WTC11 (cell line): ENCODE measurements at regions not wholly inside any gene's neighbourhood (a gene's known extent, or its start where the extent isn't known, plus 50 kb on each side); places are given as distances from the start of the nearest gene placed in this dataset.

Experiments used
- ATAC-seq: fragments of 200-7000 bp; cut with Tn5 transposase; 2 replicates; pipeline ENCODE4 v1.10.0; 2021; ENCODE audit warnings: mild to moderate bottlenecking, moderate library complexity
- CTCF ChIA-PET: fragments of 300-600 bp; sonication (Branson Sonifier 250); formaldehyde crosslinking; loops from one replicate; lab custom pipeline; 2021; ENCODE audit warnings: antibody characterized with exemption; lab: Charles Lee
- POLR2A ChIA-PET: fragments of 350-600 bp; sonication (Branson Sonifier 250); formaldehyde crosslinking; loops from one replicate; lab custom pipeline; 2021; ENCODE audit warnings: antibody characterized with exemption; lab: Charles Lee
- DNase-seq: peaks from one replicate; pipeline ENCODE4 v3.0.0; 2021; ENCODE audit warnings: low spot score
- H3K27ac Mint-ChIP-seq: 2 replicates; pipeline ENCODE4 v1.8.0; 2021; ENCODE audit warnings: mixed read lengths
- H3K27me3 Mint-ChIP-seq: 2 replicates; pipeline ENCODE4 v1.8.0; 2021; ENCODE audit warnings: low read depth, mild to moderate bottlenecking, moderate library complexity, mixed read lengths
- H3K36me3 Mint-ChIP-seq: 2 replicates; pipeline ENCODE4 v1.8.0; 2021; ENCODE audit warnings: mixed read lengths
- H3K4me1 Mint-ChIP-seq: 2 replicates; pipeline ENCODE4 v1.8.0; 2022; ENCODE audit warnings: mixed read lengths
- H3K4me3 Mint-ChIP-seq: 2 replicates; pipeline ENCODE4 v1.8.0; 2021; ENCODE audit warnings: mild to moderate bottlenecking, moderate library complexity, mixed read lengths
- H3K9me3 Mint-ChIP-seq: 2 replicates; pipeline ENCODE4 v1.8.0; 2021; ENCODE audit warnings: mixed read lengths
- CREB1 ChIP-seq: sonication (generic); formaldehyde crosslinking; IDR thresholded peaks from 2 replicates; pipeline ENCODE4 v1.8.0; 2023; ENCODE audit warnings: mild to moderate bottlenecking, missing genetic modification reagents
- ELF4 ChIP-seq: sonication (generic); formaldehyde crosslinking; IDR thresholded peaks from 2 replicates; pipeline ENCODE4 v1.8.1; 2022; ENCODE audit warnings: low read depth, mild to moderate bottlenecking, moderate library complexity, missing genetic modification reagents
- ESRRA ChIP-seq: sonication (generic); formaldehyde crosslinking; IDR thresholded peaks from 2 replicates; pipeline ENCODE4 v1.8.1; 2022; ENCODE audit warnings: mild to moderate bottlenecking, missing genetic modification reagents, borderline replicate concordance
- FOXJ3 ChIP-seq: sonication (generic); formaldehyde crosslinking; IDR thresholded peaks from 2 replicates; pipeline ENCODE4 v1.9.0; 2021; ENCODE audit warnings: missing genetic modification reagents, mild to moderate bottlenecking, borderline replicate concordance
- FOXK1 ChIP-seq: sonication (generic); formaldehyde crosslinking; IDR thresholded peaks from 2 replicates; pipeline ENCODE4 v1.8.0; 2022; ENCODE audit warnings: mild to moderate bottlenecking, moderate library complexity, missing genetic modification reagents
- JUN ChIP-seq: sonication (generic); formaldehyde crosslinking; IDR thresholded peaks from 2 replicates; pipeline ENCODE4 v1.8.0; 2023; ENCODE audit warnings: mild to moderate bottlenecking, missing genetic modification reagents
- PRRX2 ChIP-seq: fragments of 250-450 bp; sonication (Bioruptor Pico); IDR thresholded peaks from 2 replicates; pipeline ENCODE4 v1.8.0; 2021; ENCODE audit warnings: mild to moderate bottlenecking
- RELA ChIP-seq: sonication (generic); formaldehyde crosslinking; IDR thresholded peaks from 2 replicates; pipeline ENCODE4 v1.8.1; 2022; ENCODE audit warnings: missing genetic modification reagents, mild to moderate bottlenecking, borderline replicate concordance
- RORB ChIP-seq: fragments of 250-450 bp; sonication (Bioruptor Pico); IDR thresholded peaks from 2 replicates; pipeline ENCODE4 v1.9.0; 2021; ENCODE audit warnings: mild to moderate bottlenecking
- SOX15 ChIP-seq: fragments of 250-450 bp; sonication (Bioruptor Pico); IDR thresholded peaks from 2 replicates; pipeline ENCODE4 v1.9.0; 2021; ENCODE audit warnings: mild to moderate bottlenecking
- TCF7 ChIP-seq: sonication (generic); formaldehyde crosslinking; IDR thresholded peaks from 2 replicates; pipeline ENCODE4 v1.8.0; 2022; ENCODE audit warnings: mild to moderate bottlenecking, low read depth, missing genetic modification reagents, moderate library complexity
- ZBTB21 ChIP-seq: sonication (generic); formaldehyde crosslinking; IDR thresholded peaks from 2 replicates; pipeline ENCODE4 v1.8.1; 2023; ENCODE audit warnings: mild to moderate bottlenecking, missing genetic modification reagents, borderline replicate concordance
- ZNF121 ChIP-seq: sonication (generic); formaldehyde crosslinking; IDR thresholded peaks from 2 replicates; pipeline ENCODE4 v1.8.0; 2023; ENCODE audit warnings: missing genetic modification reagents
- ZNF317 ChIP-seq: sonication (generic); formaldehyde crosslinking; IDR thresholded peaks from 2 replicates; pipeline ENCODE4 v1.8.1; 2023; ENCODE audit warnings: low read depth, mild to moderate bottlenecking, moderate library complexity, missing genetic modification reagents, borderline replicate concordance
- TF ChIP-seq, protein P1 (sequence below): fragments of 250-450 bp; sonication (Bioruptor Pico); conservative IDR thresholded peaks from 2 replicates; pipeline ENCODE4 v1.9.0; 2021; ENCODE audit warnings: mild to moderate bottlenecking
- TF ChIP-seq, protein P2 (sequence below): fragments of 250-450 bp; sonication (Bioruptor Pico); IDR thresholded peaks from 2 replicates; pipeline ENCODE4 v1.8.0; 2021; ENCODE audit warnings: mild to moderate bottlenecking
- TF ChIP-seq, protein P3 (sequence below): sonication (generic); formaldehyde crosslinking; IDR thresholded peaks from 2 replicates; pipeline ENCODE4 v1.8.0; 2022; ENCODE audit warnings: mild to moderate bottlenecking, missing genetic modification reagents
- TF ChIP-seq, protein P4 (sequence below): sonication (generic); formaldehyde crosslinking; conservative IDR thresholded peaks from 2 replicates; pipeline ENCODE4 v1.8.1; 2023; ENCODE audit warnings: mild to moderate bottlenecking, low read depth, missing genetic modification reagents, moderate library complexity
- TF ChIP-seq, protein P5 (sequence below): sonication (generic); formaldehyde crosslinking; IDR thresholded peaks from 2 replicates; pipeline ENCODE4 v1.8.0; 2023; ENCODE audit warnings: missing genetic modification reagents, mild to moderate bottlenecking, borderline replicate concordance

DNA sequence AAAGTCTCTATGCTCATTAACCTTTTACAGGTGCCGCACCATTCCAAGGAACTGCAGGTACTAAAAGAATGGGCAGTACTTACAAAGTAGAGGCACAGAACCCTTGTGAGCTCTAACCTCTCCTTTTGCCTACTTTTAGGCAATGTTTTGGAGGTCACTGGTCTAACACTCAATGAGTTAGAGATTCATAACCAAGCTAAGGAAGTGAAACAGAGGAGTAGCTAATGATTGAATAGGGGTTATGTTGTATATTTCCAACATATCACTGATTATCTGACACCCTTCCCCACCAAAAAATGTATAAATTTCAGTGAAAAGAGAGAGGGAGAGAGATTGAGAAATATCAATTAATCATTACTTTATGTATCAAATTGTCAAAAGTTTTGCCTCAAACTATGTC lies 269.3 kb downstream of the PCDH7 start:
- no peak overlapping the region for H3K4me3 Mint-ChIP-seq
- no peak for DNase-seq
- ATAC-seq = no peak
- no peaks in the 10 kb centered on the region for H3K27me3 Mint-ChIP-seq
- 0 out of 2 replicates have a peak, but pooled peaks cover 3% of the 10 kb centered on the region for H3K4me1 Mint-ChIP-seq
- no peaks in the 10 kb centered on the region for H3K36me3 Mint-ChIP-seq
- peaks cover 3% of the 10 kb centered on the region for H3K9me3 Mint-ChIP-seq
- H3K27ac Mint-ChIP-seq = no peak overlapping the region
- POLR2A ChIA-PET = no interaction called here
- TF ChIP-seq, protein P1, sequence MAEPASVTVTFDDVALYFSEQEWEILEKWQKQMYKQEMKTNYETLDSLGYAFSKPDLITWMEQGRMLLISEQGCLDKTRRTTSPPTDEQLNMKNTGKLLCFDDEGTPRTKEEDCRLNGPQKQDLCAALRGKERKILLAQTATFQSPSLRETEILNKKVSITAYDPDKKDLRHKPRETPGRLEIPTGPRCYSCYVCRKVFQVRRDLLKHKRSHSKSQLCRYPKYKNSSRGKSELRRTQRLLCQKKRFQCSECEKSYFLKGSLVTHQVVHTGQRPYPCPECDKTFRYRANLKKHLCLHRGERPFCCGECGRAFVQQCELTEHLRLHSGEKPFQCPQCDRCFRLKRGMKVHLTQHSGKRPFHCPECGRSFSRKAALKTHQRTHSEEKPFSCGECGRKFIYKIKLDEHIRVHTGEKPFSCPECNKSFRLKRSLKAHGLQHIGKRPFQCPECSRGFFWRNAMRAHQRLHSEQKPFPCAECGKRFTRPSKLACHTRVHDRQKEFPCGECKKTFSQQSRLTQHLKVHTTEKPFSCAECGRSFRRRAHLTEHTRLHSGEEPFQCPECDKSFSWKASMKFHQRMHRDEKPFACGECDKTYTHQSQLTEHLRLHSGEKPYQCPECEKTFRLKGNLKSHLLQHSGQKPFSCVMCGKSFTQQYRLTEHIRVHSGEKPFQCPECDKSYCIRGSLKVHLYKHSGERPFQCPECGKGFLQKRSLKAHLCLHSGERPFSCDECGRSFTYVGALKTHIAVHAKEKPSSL (CRISPR knock-in tag) = no peak
- TF ChIP-seq ZBTB21 (CRISPR knock-in tag) (no peak), FOXJ3 (CRISPR knock-in tag) (no peak), SOX15 (CRISPR knock-in tag) (no peak), ZNF317 (CRISPR knock-in tag) (no peak), TCF7 (no peak), PRRX2 (CRISPR knock-in tag) (no peak), RORB (CRISPR knock-in tag) (no peak), CREB1 (CRISPR knock-in tag) (no peak), RELA (CRISPR knock-in tag) (no peak)
- TF ChIP-seq, protein P2, sequence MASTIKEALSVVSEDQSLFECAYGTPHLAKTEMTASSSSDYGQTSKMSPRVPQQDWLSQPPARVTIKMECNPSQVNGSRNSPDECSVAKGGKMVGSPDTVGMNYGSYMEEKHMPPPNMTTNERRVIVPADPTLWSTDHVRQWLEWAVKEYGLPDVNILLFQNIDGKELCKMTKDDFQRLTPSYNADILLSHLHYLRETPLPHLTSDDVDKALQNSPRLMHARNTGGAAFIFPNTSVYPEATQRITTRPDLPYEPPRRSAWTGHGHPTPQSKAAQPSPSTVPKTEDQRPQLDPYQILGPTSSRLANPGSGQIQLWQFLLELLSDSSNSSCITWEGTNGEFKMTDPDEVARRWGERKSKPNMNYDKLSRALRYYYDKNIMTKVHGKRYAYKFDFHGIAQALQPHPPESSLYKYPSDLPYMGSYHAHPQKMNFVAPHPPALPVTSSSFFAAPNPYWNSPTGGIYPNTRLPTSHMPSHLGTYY (CRISPR knock-in tag) = no peak
- TF ChIP-seq, protein P3, sequence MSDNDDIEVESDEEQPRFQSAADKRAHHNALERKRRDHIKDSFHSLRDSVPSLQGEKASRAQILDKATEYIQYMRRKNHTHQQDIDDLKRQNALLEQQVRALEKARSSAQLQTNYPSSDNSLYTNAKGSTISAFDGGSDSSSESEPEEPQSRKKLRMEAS (CRISPR knock-in tag) = no peak
- TF ChIP-seq, protein P4, sequence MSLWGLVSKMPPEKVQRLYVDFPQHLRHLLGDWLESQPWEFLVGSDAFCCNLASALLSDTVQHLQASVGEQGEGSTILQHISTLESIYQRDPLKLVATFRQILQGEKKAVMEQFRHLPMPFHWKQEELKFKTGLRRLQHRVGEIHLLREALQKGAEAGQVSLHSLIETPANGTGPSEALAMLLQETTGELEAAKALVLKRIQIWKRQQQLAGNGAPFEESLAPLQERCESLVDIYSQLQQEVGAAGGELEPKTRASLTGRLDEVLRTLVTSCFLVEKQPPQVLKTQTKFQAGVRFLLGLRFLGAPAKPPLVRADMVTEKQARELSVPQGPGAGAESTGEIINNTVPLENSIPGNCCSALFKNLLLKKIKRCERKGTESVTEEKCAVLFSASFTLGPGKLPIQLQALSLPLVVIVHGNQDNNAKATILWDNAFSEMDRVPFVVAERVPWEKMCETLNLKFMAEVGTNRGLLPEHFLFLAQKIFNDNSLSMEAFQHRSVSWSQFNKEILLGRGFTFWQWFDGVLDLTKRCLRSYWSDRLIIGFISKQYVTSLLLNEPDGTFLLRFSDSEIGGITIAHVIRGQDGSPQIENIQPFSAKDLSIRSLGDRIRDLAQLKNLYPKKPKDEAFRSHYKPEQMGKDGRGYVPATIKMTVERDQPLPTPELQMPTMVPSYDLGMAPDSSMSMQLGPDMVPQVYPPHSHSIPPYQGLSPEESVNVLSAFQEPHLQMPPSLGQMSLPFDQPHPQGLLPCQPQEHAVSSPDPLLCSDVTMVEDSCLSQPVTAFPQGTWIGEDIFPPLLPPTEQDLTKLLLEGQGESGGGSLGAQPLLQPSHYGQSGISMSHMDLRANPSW (CRISPR knock-in tag) = no peak
- TF ChIP-seq, all 79 proteins: peak for 0
- CTCF ChIA-PET = interaction anchor here (1.0 kb wide), 1 partner anchor 159 kb away, joined by 3 read pairs; no protein-coding TSS in a partner anchor

DNA sequence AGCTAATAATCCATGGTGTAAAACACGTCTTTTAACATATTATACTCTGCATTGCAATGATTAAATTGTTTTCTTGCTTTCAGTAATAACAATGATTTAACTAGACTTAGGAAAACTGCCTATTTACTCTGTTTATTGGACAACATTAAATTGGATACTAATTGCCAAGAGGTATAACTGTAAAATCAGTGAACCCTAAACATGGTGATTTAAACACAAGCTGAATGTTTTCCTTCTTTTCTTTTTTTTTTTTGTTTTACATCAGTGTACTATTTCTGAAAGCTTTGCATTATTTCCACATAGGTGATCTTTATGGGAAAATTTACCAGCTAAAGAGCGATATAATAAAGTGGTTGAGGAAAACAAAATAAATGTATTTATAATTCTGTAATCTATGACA lies 276.7 kb downstream of the PCDH7 start:
- ChIA-PET CTCF (no interaction called here), POLR2A (no interaction called here)
- Mint-ChIP-seq H3K4me1 (0 out of 2 replicates have a peak, but pooled peaks cover 3% of the 10 kb centered on the region), H3K27ac (no peak overlapping the region), H3K9me3 (peaks cover 14% of the 10 kb centered on the region), H3K4me3 (no peak overlapping the region), H3K27me3 (peaks cover 25% of the 10 kb centered on the region), H3K36me3 (peaks cover 10% of the 10 kb centered on the region)
- TF ChIP-seq JUN (CRISPR knock-in tag) (no peak), ELF4 (CRISPR knock-in tag) (no peak)
- DNase-seq (no peak), ATAC-seq (no peak)

- CTCF ChIA-PET = no interaction called here
- H3K9me3 Mint-ChIP-seq = no peaks in the 10 kb centered on the region
- POLR2A ChIA-PET = no interaction called here
- H3K27me3 Mint-ChIP-seq = peaks cover 3% of the 10 kb centered on the region; the same call in 1 of the 2 replicates
- H3K27ac Mint-ChIP-seq = no peak overlapping the region
- H3K36me3 Mint-ChIP-seq = no peaks in the 10 kb centered on the region
- H3K4me3 Mint-ChIP-seq = no peak overlapping the region
- DNase-seq (no peak), ATAC-seq (no peak)
- no peaks in the 10 kb centered on the region for H3K4me1 Mint-ChIP-seq
- TF ChIP-seq ZNF317 (CRISPR knock-in tag) (no peak), ESRRA (CRISPR knock-in tag) (no peak), FOXK1 (CRISPR knock-in tag) (no peak), CREB1 (CRISPR knock-in tag) (no peak), ZNF121 (CRISPR knock-in tag) (no peak)
- TF ChIP-seq, protein P2 (CRISPR knock-in tag) = no peak
- TF ChIP-seq, protein P5, sequence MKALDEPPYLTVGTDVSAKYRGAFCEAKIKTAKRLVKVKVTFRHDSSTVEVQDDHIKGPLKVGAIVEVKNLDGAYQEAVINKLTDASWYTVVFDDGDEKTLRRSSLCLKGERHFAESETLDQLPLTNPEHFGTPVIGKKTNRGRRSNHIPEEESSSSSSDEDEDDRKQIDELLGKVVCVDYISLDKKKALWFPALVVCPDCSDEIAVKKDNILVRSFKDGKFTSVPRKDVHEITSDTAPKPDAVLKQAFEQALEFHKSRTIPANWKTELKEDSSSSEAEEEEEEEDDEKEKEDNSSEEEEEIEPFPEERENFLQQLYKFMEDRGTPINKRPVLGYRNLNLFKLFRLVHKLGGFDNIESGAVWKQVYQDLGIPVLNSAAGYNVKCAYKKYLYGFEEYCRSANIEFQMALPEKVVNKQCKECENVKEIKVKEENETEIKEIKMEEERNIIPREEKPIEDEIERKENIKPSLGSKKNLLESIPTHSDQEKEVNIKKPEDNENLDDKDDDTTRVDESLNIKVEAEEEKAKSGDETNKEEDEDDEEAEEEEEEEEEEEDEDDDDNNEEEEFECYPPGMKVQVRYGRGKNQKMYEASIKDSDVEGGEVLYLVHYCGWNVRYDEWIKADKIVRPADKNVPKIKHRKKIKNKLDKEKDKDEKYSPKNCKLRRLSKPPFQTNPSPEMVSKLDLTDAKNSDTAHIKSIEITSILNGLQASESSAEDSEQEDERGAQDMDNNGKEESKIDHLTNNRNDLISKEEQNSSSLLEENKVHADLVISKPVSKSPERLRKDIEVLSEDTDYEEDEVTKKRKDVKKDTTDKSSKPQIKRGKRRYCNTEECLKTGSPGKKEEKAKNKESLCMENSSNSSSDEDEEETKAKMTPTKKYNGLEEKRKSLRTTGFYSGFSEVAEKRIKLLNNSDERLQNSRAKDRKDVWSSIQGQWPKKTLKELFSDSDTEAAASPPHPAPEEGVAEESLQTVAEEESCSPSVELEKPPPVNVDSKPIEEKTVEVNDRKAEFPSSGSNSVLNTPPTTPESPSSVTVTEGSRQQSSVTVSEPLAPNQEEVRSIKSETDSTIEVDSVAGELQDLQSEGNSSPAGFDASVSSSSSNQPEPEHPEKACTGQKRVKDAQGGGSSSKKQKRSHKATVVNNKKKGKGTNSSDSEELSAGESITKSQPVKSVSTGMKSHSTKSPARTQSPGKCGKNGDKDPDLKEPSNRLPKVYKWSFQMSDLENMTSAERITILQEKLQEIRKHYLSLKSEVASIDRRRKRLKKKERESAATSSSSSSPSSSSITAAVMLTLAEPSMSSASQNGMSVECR (CRISPR knock-in tag) = no peak
Measured at GRCh38 chr4:31005037-31005436, 284.9 kb downstream of the PCDH7 start.
